SK-N-MC (cell line): ENCODE measurements at regions not wholly inside any gene's neighbourhood (a gene's known extent, or its start where the extent isn't known, plus 50 kb on each side); places are given as distances from the start of the nearest gene placed in this dataset.

Experiments
- EZH2 ChIP-seq: fragments of 200-600 bp; sonication (generic); IDR thresholded peaks from one replicate; pipeline ENCODE4 v1.6.1; 2017; ENCODE audit warnings: antibody characterized with exemption
- FOXP2 ChIP-seq: optimal IDR thresholded peaks from 2 replicates; pipeline ENCODE3; 2011; ENCODE audit warnings: mild to moderate bottlenecking, moderate library complexity; ENCODE audit not compliant: insufficient read depth; ENCODE audit errors: extremely low read length, control extremely low read depth
- POLR2AphosphoS5 ChIP-seq: IDR thresholded peaks from 2 replicates; pipeline ENCODE4 v1.6.1; 2012; ENCODE audit warnings: mild to moderate bottlenecking, low read depth, low read length, borderline replicate concordance

DNA sequence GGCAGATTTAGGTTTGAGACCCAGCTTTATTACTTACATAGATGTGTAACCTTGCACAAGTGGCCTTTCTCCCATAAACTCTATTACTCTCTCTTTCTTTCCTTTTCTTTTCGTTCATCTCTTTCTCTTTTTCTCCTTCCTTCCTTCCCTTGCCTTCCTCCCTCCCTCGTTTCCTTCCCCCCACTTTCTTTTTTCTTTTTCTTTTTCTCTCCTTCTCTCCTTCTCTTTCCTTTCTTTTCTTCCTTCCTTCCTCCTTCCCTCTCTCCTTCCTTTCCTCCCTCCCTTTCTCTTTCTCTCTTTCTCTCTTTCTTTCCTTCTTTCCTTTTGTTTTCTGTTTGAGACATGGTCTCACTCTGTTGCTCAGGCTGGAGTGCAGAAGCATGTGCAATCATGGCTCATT lies 526.4 kb upstream of the CXorf51A start:
- no peak for TF ChIP-seq EZH2
- TF ChIP-seq POLR2AphosphoS5, result no peak
- no peak for TF ChIP-seq FOXP2
